GM12872 (cell line): ENCODE measurements at regions not wholly inside any gene's neighbourhood (a gene's known extent, or its start where the extent isn't known, plus 50 kb on each side); places are given as distances from the start of the nearest gene placed in this dataset.

Source experiments
- TF ChIP-seq, protein P1 (sequence below): IDR thresholded peaks from 3 replicates; pipeline ENCODE4 v1.5.1; 2011; ENCODE audit warnings: low read depth, mild to moderate bottlenecking, low read length, moderate library complexity; ENCODE audit not compliant: insufficient read depth

DNA sequence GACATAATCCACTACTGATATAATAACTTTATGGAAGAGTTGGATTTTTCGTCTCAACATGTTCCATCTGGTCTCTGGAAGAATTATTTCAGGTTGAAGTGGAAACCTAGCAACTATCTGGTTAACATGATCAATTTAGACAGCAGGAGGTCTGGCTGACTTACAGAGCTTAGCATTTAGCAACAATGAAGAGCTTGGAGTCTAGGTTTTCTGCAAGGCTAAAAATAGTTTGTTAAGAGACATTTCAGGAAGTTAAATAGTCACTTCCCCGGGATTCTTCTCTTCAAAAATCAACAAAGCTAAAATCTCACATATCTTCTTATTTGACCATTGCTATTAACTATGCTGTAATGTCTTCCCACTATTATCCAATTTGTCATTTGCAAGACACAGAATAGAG, 418.6 kb upstream of the DIPK2B start:
- TF ChIP-seq, protein P1, sequence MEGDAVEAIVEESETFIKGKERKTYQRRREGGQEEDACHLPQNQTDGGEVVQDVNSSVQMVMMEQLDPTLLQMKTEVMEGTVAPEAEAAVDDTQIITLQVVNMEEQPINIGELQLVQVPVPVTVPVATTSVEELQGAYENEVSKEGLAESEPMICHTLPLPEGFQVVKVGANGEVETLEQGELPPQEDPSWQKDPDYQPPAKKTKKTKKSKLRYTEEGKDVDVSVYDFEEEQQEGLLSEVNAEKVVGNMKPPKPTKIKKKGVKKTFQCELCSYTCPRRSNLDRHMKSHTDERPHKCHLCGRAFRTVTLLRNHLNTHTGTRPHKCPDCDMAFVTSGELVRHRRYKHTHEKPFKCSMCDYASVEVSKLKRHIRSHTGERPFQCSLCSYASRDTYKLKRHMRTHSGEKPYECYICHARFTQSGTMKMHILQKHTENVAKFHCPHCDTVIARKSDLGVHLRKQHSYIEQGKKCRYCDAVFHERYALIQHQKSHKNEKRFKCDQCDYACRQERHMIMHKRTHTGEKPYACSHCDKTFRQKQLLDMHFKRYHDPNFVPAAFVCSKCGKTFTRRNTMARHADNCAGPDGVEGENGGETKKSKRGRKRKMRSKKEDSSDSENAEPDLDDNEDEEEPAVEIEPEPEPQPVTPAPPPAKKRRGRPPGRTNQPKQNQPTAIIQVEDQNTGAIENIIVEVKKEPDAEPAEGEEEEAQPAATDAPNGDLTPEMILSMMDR, result no peak

DNA sequence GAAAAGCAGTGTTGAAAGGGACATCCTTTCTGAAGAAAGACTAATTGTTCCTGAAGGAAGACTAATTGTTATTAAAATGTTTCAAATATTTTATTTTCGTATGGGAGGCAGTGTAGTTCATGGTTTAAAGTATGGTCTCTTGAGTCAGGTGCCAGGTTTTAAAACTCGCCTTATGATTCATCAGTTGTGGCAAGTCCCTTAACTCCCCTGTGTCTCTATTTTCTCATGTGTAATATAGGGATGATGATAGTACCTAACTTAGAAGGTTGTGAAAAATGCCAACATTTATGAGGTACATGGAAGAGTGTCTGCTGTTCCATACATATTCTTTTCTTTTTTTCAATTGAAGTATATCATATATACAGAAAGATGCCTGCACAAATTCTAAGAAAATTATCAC, 414.2 kb upstream of the DIPK2B start:
- TF ChIP-seq, protein P1, result no peak

DNA sequence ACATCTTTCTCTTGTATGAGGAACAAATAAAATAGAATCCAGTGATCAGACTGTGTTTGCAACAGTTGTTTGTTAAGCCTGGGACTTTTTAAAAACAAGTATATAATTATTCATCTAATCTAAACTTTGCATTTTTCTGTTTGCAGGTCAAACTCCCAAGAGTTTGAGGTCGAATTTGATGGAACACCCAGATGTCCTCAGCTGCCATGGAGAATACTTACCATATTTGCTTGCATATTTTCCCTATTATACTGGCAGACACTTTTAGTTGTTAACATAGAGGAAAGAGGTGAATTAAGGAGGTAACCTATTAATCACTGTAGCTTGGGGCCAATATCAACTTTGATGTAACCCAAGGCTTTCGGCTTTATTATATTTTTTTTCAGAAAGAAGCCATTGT, 401.5 kb upstream of the DIPK2B start:
- TF ChIP-seq, protein P1, result no peak

DNA sequence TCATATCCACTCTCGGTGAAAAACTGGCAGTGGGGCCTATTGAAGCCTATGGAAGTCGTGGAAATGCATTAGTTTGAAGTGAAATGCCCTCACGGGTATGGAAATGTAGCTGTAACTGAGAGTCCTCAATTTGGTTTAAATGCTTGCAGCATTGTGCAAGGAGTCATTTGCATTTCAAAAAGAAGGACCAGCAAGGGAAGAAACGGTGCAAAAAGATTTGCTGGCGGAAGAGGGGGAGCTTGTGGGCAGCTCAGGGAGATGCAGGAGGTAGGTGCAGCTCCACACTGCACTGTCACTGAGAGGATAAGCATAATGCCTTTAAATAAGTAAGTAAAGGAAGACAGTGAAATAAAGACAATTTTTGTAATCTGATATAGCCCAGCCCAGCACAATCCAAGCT, 400.4 kb upstream of the DIPK2B start:
- TF ChIP-seq, protein P1, result no peak

DNA sequence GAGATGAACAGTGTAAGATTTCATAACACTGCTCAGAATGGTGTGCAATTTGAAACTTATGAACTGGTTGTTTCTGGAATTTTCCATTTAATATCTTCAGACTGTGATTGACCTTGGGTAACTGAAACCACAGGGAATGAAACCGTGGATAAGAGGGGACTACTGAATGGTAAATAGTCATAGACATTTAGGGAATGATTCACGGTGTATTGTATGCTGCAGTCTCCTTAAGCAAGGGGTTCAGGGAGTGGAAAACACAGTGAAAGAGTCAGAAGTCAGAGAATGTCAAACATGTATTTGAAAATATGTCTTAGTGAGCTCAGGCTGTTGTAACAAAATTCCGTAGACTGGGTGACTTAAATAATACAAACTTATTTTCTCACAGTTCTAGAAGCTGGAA, 398.2 kb upstream of the DIPK2B start:
- TF ChIP-seq, protein P1, result no peak

DNA sequence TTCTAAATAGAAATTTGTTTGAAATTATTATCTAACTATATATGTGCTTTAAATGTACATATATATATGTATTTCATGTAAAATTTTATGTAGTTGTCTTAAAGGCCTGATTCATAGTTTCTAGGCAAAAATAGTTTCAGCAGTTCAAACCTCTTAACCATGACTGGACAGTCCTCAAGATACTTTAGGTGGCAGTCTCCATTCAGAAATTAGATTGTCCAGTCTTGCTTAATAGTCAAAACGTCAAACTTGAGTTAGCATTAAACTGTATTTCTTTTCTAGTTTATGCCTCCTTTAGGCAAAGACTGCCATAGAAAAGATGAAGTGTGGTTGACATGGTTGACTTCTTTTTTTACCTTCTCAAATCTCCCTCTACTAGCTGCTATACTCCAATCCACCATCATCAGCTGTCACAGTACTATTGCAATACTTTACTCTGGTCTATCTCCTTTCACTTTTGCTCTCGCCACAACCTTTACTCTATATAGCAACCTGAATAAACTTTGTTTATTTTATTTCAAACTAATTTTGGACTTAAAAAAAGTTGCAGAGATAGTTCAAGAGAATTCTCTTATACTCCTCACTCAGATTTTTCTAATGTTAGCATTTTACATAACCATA, 395.6 kb upstream of the DIPK2B start:
- TF ChIP-seq, protein P1, result no peak

DNA sequence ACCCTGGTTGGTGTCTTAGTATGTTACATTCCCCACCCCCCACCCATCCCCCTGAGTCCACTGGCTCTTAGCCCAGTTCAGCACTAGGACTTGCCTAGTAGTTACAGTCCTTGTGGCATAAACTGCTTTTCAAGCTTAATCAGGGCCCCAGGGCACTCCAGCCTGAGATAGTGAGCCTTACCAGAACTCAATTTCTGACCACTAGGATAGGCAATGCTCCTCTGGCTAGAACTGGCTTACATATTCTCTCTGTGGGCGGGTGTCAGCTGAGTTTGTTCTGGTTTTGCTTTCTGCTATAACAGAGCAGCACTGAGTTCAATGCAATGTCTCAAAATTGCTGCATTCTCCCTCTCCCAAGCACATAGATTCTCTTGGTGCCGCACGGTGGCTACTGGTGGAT, 391.4 kb upstream of the DIPK2B start:
- TF ChIP-seq, protein P1, result no peak

DNA sequence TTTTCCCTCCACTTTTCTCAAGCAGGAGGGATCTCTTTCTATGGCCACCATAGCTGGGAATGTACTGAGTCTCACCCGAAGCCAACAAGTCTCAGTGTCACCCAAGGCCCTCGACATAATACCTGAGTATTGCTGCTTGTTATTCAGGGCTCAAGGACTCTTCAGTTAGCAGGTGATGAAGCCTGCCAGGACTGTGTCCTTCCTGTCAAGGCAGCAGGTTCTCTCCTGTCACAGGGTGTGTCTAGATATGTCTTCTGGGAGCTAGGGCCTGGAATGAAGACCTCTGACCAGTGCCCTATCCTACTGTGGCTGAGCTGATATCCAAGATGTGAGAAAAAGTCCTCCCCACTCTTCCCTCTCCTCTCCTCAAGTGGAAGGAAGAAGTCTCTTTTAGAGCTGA, 391.0 kb upstream of the DIPK2B start:
- TF ChIP-seq, protein P1, result no peak
